ENCODE measurements at regions not wholly inside any gene's neighbourhood (a gene's known extent, or its start where the extent isn't known, plus 50 kb on each side); places are given as distances from the start of the nearest gene placed in this dataset.
A peak's percentile ranks its signal among the peaks of the same experiment; 100 is the strongest.

- Histone ChIP-seq H3K9me3 (ENCODE audit: control insufficient read depth, low read depth, low read length) (no peaks in the 10 kb centered on the region), H3K9me1 (ENCODE audit: control insufficient read depth, extremely low read depth, insufficient read depth, low read length) (no peaks in the 10 kb centered on the region), H3K4me2 (ENCODE audit: control insufficient read depth, extremely low read depth, insufficient read depth, low read depth, low read length) (peak overlapping the region; percentile 90), H2AFZ (ENCODE audit: control insufficient read depth, low read length) (peak overlapping the region; percentile 93), H3K27me3 (ENCODE audit: control insufficient read depth, extremely low read depth, insufficient read depth, low read length) (no peaks in the 10 kb centered on the region), H3K4me1 (ENCODE audit: control insufficient read depth, extremely low read depth, insufficient read depth, low read length) (no peaks in the 10 kb centered on the region), H3K79me2 (ENCODE audit: control insufficient read depth, insufficient read depth, low read length) (no peaks in the 10 kb centered on the region), H3K4me3 (ENCODE audit: control insufficient read depth in 2 of 3, extremely low read depth in 1 of 3, insufficient read depth in 2 of 3, low read depth in 1 of 3, low read length in 3 of 3) (peak overlapping the region; percentile 31 to 74 (median 72)), H4K20me1 (ENCODE audit: control insufficient read depth, extremely low read depth, insufficient read depth, low read length) (no peaks in the 10 kb centered on the region), H3K27ac (ENCODE audit: control insufficient read depth, insufficient read depth, low read length) (no peak overlapping the region), H3K9ac (ENCODE audit: control insufficient read depth, extremely low read depth, insufficient read depth, low read length) (no peak overlapping the region), H3K36me3 (ENCODE audit: control insufficient read depth in 2 of 2, extremely low read depth in 1 of 2, insufficient read depth in 2 of 2, low read length in 2 of 2) (no peaks in the 10 kb centered on the region)
- DNase-seq (ENCODE audit: low read depth, low spot score) (no peak), FAIRE-seq (peak; percentile 36)
- no peak for TF ChIP-seq EZH2 (IDR thresholded peaks at IDR 0.05; ENCODE audit: low read length)
- TF ChIP-seq CTCF (optimal IDR thresholded peaks at IDR 0.05 in 1 of 3, IDR thresholded peaks at IDR 0.05 in 1 of 3, conservative IDR thresholded peaks at IDR 0.05 in 1 of 3; ENCODE audit: extremely low read depth in 1 of 3, insufficient read depth in 2 of 3, low read length in 3 of 3), result peak; percentile 93 to 99 (median 99)
- dilution Hi-C loops (cut with MboI; ENCODE audit: extremely low pct_ligation_motif_present, low sequenced_read_pairs), result loop anchor here (25.0 kb wide), 1 partner anchor 155 kb away; no protein-coding TSS in a partner anchor
Observed at GRCh38 chr1:204806943-204807687, 63.5 kb upstream of the NFASC start.

- no peak for FAIRE-seq
- TF ChIP-seq CTCF (optimal IDR thresholded peaks at IDR 0.05 in 1 of 3, IDR thresholded peaks at IDR 0.05 in 1 of 3, conservative IDR thresholded peaks at IDR 0.05 in 1 of 3; ENCODE audit: extremely low read depth in 1 of 3, insufficient read depth in 2 of 3, low read length in 3 of 3) (no peak), EZH2 (IDR thresholded peaks at IDR 0.05; ENCODE audit: low read length) (no peak)
- H3K27me3 ChIP-seq (ENCODE audit: control insufficient read depth, extremely low read depth, insufficient read depth, low read length), result peaks cover 12% of the 10 kb centered on the region
- H3K4me3 ChIP-seq (ENCODE audit: control insufficient read depth in 2 of 3, extremely low read depth in 1 of 3, insufficient read depth in 2 of 3, low read depth in 1 of 3, low read length in 3 of 3), result no peak overlapping the region
- H3K27ac ChIP-seq (ENCODE audit: control insufficient read depth, insufficient read depth, low read length), result no peak overlapping the region
- no peak overlapping the region for H3K9ac ChIP-seq (ENCODE audit: control insufficient read depth, extremely low read depth, insufficient read depth, low read length)
- H3K9me3 ChIP-seq (ENCODE audit: control insufficient read depth, low read depth, low read length), result no peaks in the 10 kb centered on the region
- H3K4me1 ChIP-seq (ENCODE audit: control insufficient read depth, extremely low read depth, insufficient read depth, low read length), result no peaks in the 10 kb centered on the region
- H4K20me1 ChIP-seq (ENCODE audit: control insufficient read depth, extremely low read depth, insufficient read depth, low read length), result no peaks in the 10 kb centered on the region
- H3K9me1 ChIP-seq (ENCODE audit: control insufficient read depth, extremely low read depth, insufficient read depth, low read length), result no peaks in the 10 kb centered on the region
- H3K36me3 ChIP-seq (ENCODE audit: control insufficient read depth in 2 of 2, extremely low read depth in 1 of 2, insufficient read depth in 2 of 2, low read length in 2 of 2), result no peaks in the 10 kb centered on the region
- H3K4me2 ChIP-seq (ENCODE audit: control insufficient read depth, extremely low read depth, insufficient read depth, low read depth, low read length), result no peak overlapping the region
- no peak overlapping the region for H2AFZ ChIP-seq (ENCODE audit: control insufficient read depth, low read length)
- dilution Hi-C loops (cut with MboI; ENCODE audit: extremely low pct_ligation_motif_present, low sequenced_read_pairs), result loop anchor here (25.0 kb wide), 1 partner anchor 153 kb away; no protein-coding TSS in a partner anchor
- no peak for DNase-seq (ENCODE audit: low read depth, low spot score)
- H3K79me2 ChIP-seq (ENCODE audit: control insufficient read depth, insufficient read depth, low read length), result no peaks in the 10 kb centered on the region
Observed at GRCh38 chr1:204809488-204809887, 61.2 kb upstream of the NFASC start.

All from keratinocyte (primary cell).